Loucy (cell line): ENCODE measurements at regions not wholly inside any gene's neighbourhood (a gene's known extent, or its start where the extent isn't known, plus 50 kb on each side); places are given as distances from the start of the nearest gene placed in this dataset.

Source experiments
- EZH2phosphoT487 ChIP-seq: fragments of 200-600 bp; IDR thresholded peaks from 2 replicates; pipeline ENCODE4 v1.6.1; 2018; ENCODE audit warnings: antibody characterized with exemption, mild to moderate bottlenecking, moderate library complexity, borderline replicate concordance
- TF ChIP-seq, protein P1 (sequence below): fragments of 200-600 bp; sonication (generic); conservative IDR thresholded peaks from 2 replicates; pipeline ENCODE4 v1.5.1; 2014; ENCODE audit warnings: mild to moderate bottlenecking, antibody characterized with exemption, low read length

DNA sequence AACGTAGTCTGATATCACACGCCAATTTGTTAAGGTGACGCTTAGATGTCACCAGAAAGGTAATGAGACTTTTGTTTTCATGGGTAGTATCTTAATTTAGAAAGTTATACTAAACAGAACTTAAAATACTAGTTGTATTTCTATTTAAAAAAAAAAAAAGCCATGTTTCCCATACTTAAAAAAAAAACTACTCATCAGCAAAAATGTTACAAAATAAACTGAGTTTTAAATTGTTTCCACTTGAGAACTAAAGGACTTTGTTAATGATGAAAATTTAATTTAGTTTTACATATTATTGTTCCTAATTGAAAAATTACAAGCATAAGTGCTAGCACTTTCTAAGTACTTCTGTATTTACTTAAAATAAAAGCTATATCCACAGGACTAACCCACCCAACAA lies 300.8 kb upstream of the ATP11B start:
- TF ChIP-seq, protein P1, sequence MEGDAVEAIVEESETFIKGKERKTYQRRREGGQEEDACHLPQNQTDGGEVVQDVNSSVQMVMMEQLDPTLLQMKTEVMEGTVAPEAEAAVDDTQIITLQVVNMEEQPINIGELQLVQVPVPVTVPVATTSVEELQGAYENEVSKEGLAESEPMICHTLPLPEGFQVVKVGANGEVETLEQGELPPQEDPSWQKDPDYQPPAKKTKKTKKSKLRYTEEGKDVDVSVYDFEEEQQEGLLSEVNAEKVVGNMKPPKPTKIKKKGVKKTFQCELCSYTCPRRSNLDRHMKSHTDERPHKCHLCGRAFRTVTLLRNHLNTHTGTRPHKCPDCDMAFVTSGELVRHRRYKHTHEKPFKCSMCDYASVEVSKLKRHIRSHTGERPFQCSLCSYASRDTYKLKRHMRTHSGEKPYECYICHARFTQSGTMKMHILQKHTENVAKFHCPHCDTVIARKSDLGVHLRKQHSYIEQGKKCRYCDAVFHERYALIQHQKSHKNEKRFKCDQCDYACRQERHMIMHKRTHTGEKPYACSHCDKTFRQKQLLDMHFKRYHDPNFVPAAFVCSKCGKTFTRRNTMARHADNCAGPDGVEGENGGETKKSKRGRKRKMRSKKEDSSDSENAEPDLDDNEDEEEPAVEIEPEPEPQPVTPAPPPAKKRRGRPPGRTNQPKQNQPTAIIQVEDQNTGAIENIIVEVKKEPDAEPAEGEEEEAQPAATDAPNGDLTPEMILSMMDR, result no peak
- no peak for TF ChIP-seq EZH2phosphoT487
